Endothelial cell of umbilical vein (primary cell): ENCODE measurements at regions not wholly inside any gene's neighbourhood (a gene's known extent, or its start where the extent isn't known, plus 50 kb on each side); places are given as distances from the start of the nearest gene placed in this dataset.

ENCODE experiments used
- BruUV-seq: library from RNA; stranded (reverse); fragments of 400-500 nt; replicated peaks from 2 replicates; lab custom pipeline; 2021; lab: Mats Ljungman, UMichigan
- CTCF ChIA-PET: fragments of 300-600, 350-600 bp; sonication (Branson Sonifier 250); formaldehyde crosslinking; loops from one replicate; lab custom pipeline; 2021; ENCODE audit warnings: antibody characterized with exemption, inconsistent platforms; lab: Charles Lee
- POLR2A ChIA-PET: fragments of 300-600, 350-600 bp; sonication (Branson Sonifier 250); formaldehyde crosslinking; loops from one replicate; lab custom pipeline; 2021; ENCODE audit warnings: antibody characterized with exemption, inconsistent platforms; lab: Charles Lee
- DNase-seq: peaks from one replicate; pipeline ENCODE4 v3.0.0-alpha.2; 2011; ENCODE audit warnings: low read depth, low spot score
- FAIRE-seq: peaks from 2 replicates; lab custom pipeline; 2011; peaks lifted over from hg19 to GRCh38; lab: Jason Lieb, UNC
- H2AFZ ChIP-seq: 2 replicates; pipeline ENCODE4 v1.6.0; 2012; ENCODE audit warnings: low read depth, low read length, control low read depth, inconsistent platforms
- H3K27ac ChIP-seq: 2 replicates; pipeline ENCODE4 v1.5.1; 2011; ENCODE audit warnings: low read depth, mild to moderate bottlenecking, control low read depth, low read length, moderate library complexity; ENCODE audit not compliant: insufficient read depth
- H3K27me3 ChIP-seq, 2 experiments: 2 replicates each; pipeline versions ENCODE4 v1.6.0 to v1.6.1; 2011; ENCODE audit warnings: low read length in 2 of 2, mixed read lengths in 1 of 2; ENCODE audit not compliant: control insufficient read depth in 2 of 2, insufficient read depth in 2 of 2
- H3K36me3 ChIP-seq, 2 experiments: 2 replicates in 1 of 2; 3 replicates in 1 of 2; pipeline ENCODE4 v1.5.1; 2011; ENCODE audit warnings: low read length in 2 of 2, mild to moderate bottlenecking in 1 of 2, moderate library complexity in 1 of 2; ENCODE audit not compliant: control insufficient read depth in 2 of 2, insufficient read depth in 2 of 2; ENCODE audit errors: extremely low read depth in 1 of 2
- H3K4me1 ChIP-seq: 3 replicates; pipeline ENCODE4 v1.5.1; 2011; ENCODE audit warnings: mild to moderate bottlenecking, low read length; ENCODE audit not compliant: control insufficient read depth, insufficient read depth; ENCODE audit errors: extremely low read depth
- H3K4me2 ChIP-seq: 2 replicates; pipeline ENCODE4 v1.6.1; 2011; ENCODE audit warnings: low read length, control low read depth, mixed read lengths; ENCODE audit not compliant: insufficient read depth
- H3K4me3 ChIP-seq, 3 experiments: fragments of 200-600 bp in 1 of 3; sonication (generic), shearing (Covaris generic) in 1 of 3; replicated peaks in 1 of 3; 2 replicates each; pipeline ENCODE4 v1.5.1; 2011 to 2016; ENCODE audit warnings: control low read depth in 3 of 3, low read length in 3 of 3, mild to moderate bottlenecking in 2 of 3, inconsistent platforms in 1 of 3, low read depth in 1 of 3, moderate library complexity in 1 of 3; ENCODE audit not compliant: insufficient read depth in 1 of 3
- H3K79me2 ChIP-seq: 2 replicates; pipeline ENCODE4 v1.6.0; 2012; ENCODE audit warnings: low read length, inconsistent platforms; ENCODE audit not compliant: control insufficient read depth, insufficient read depth
- H3K9ac ChIP-seq: replicated peaks from 2 replicates; pipeline ENCODE3; 2011; ENCODE audit warnings: low read length, control low read depth; ENCODE audit not compliant: insufficient read depth; ENCODE audit errors: extremely low read depth
- H3K9me1 ChIP-seq: replicated peaks from 3 replicates; pipeline ENCODE4 v1.6.0; 2011; ENCODE audit warnings: mild to moderate bottlenecking, low read length; ENCODE audit not compliant: control insufficient read depth, insufficient read depth; ENCODE audit errors: extremely low read depth
- H3K9me3 ChIP-seq: replicated peaks from 2 replicates; pipeline ENCODE4 v1.5.1; 2012; ENCODE audit warnings: low read length, inconsistent platforms; ENCODE audit not compliant: control insufficient read depth, insufficient read depth
- H4K20me1 ChIP-seq: replicated peaks from 2 replicates; pipeline ENCODE3; 2011; ENCODE audit warnings: mild to moderate bottlenecking, low read length; ENCODE audit not compliant: control insufficient read depth, insufficient read depth; ENCODE audit errors: extremely low read depth
- CTCF ChIP-seq, 2 donors: IDR thresholded peaks; 1 replicate in 1 of 2; 2 replicates in 1 of 2; pipeline ENCODE4 v1.5.1; 2011; ENCODE audit warnings: low read length in 2 of 2, mild to moderate bottlenecking in 2 of 2, moderate library complexity in 2 of 2, control low read depth in 1 of 2, inconsistent platforms in 1 of 2, low read depth in 1 of 2; ENCODE audit not compliant: insufficient read depth in 1 of 2; ENCODE audit errors: extremely low read depth in 1 of 2
- EZH2 ChIP-seq: IDR thresholded peaks from 2 replicates; pipeline ENCODE4 v1.6.1; 2012; ENCODE audit warnings: borderline replicate concordance, low read depth, mild to moderate bottlenecking, moderate library complexity, low read length, inconsistent platforms; ENCODE audit not compliant: severe bottlenecking
- FOS ChIP-seq: IDR thresholded peaks from 2 replicates; pipeline ENCODE4 v1.6.1; 2011; ENCODE audit warnings: mild to moderate bottlenecking, low read length, moderate library complexity, borderline replicate concordance; ENCODE audit not compliant: insufficient read depth
- GATA2 ChIP-seq: IDR thresholded peaks from 2 replicates; pipeline ENCODE4 v1.7.0; 2011; ENCODE audit warnings: low read depth, mild to moderate bottlenecking, moderate library complexity, mixed read lengths, low read length; ENCODE audit not compliant: insufficient read length, insufficient read depth
- JUN ChIP-seq: IDR thresholded peaks from 2 replicates; pipeline ENCODE4 v1.6.1; 2011; ENCODE audit warnings: borderline replicate concordance, low read depth; ENCODE audit not compliant: insufficient read length, insufficient read depth
- MAX ChIP-seq: IDR thresholded peaks from 2 replicates; pipeline ENCODE4 v1.6.1; 2011; ENCODE audit not compliant: insufficient read depth, insufficient read length
- MYC ChIP-seq: IDR thresholded peaks from one replicate; pipeline ENCODE4 v1.6.1; 2011; ENCODE audit warnings: mild to moderate bottlenecking, low read depth, low read length
- POLR2A ChIP-seq: IDR thresholded peaks from 2 replicates; pipeline ENCODE4 v1.6.1; 2012; ENCODE audit warnings: low read depth, mild to moderate bottlenecking, control low read depth, low read length
- POLR2AphosphoS5 ChIP-seq: IDR thresholded peaks from 2 replicates; pipeline ENCODE4 v1.6.1; 2012; ENCODE audit warnings: low read depth, mild to moderate bottlenecking, control low read depth, low read length, moderate library complexity; ENCODE audit not compliant: insufficient read depth
- dilution Hi-C: fragments of 300-500 bp; cut with MboI; formaldehyde crosslinking; loops from one replicate; pipeline ENCODE4 v1.15.0; 2019; ENCODE audit warnings: low sequenced_read_pairs; ENCODE audit not compliant: extremely low pct_ligation_motif_present
- intact Hi-C: fragments of 100-400 bp; cut with micrococcal nuclease; formaldehyde crosslinking; loops from one replicate; pipeline ENCODE4 v1.10.0; 2022

GRCh38 chr18:23085066-23085465 is 50.2 kb upstream of the CABLES1 start:
- Histone ChIP-seq H3K4me3 (no peak overlapping the region), H3K9me3 (no peaks in the 10 kb centered on the region), H3K36me3 (no peaks in the 10 kb centered on the region), H3K9ac (no peak overlapping the region), H3K27me3 (peaks cover 0 to 2% of the 10 kb centered on the region in 2 experiments), H3K79me2 (no peaks in the 10 kb centered on the region), H2AFZ (no peak overlapping the region), H3K4me1 (no peaks in the 10 kb centered on the region), H3K27ac (no peak overlapping the region), H4K20me1 (no peaks in the 10 kb centered on the region), H3K9me1 (no peaks in the 10 kb centered on the region), H3K4me2 (no peak overlapping the region)
- CTCF ChIA-PET = interaction anchor here (1.3 kb wide), 1 partner anchor 18 kb away, joined by 3 read pairs; no protein-coding TSS in a partner anchor
- BruUV-seq = no TSS peak
- intact Hi-C loops (no loop called here), dilution Hi-C loops (no loop called here)
- DNase-seq (no peak), FAIRE-seq (no peak)
- POLR2A ChIA-PET = interaction anchor here (0.7 kb wide), 1 partner anchor 195 kb away, joined by 4 read pairs; no protein-coding TSS in a partner anchor
- TF ChIP-seq JUN (no peak), EZH2 (no peak), FOS (no peak), POLR2AphosphoS5 (no peak), POLR2A (no peak), GATA2 (no peak), MYC (no peak), CTCF (IDR thresholded peaks at IDR 0.05; ENCODE audit: extremely low read depth in 1 of 2, insufficient read depth in 1 of 2, low read depth in 1 of 2, low read length in 2 of 2) (no peak), MAX (no peak)
